Activated naive CD4-positive, alpha-beta T cell treated with anti-CD3 and anti-CD28 coated beads, Interleukin-2, amount 50 U/mL, for 24 hours (primary cell): ENCODE measurements at regions not wholly inside any gene's neighbourhood (a gene's known extent, or its start where the extent isn't known, plus 50 kb on each side); places are given as distances from the start of the nearest gene placed in this dataset.

ENCODE experiments used
- H3K27ac Mint-ChIP-seq: one replicate; pipeline ENCODE4 v1.8.0; 2021; ENCODE audit warnings: mild to moderate bottlenecking, mixed read lengths
- H3K27me3 Mint-ChIP-seq: one replicate; pipeline ENCODE4 v1.8.0; 2021; ENCODE audit warnings: mixed read lengths
- H3K36me3 Mint-ChIP-seq: one replicate; pipeline ENCODE4 v1.8.0; 2021; ENCODE audit warnings: mixed read lengths
- H3K4me1 Mint-ChIP-seq: one replicate; pipeline ENCODE4 v1.8.0; 2021; ENCODE audit warnings: mixed read lengths
- H3K4me3 Mint-ChIP-seq: one replicate; pipeline ENCODE4 v1.8.0; 2021; ENCODE audit warnings: mild to moderate bottlenecking, mixed read lengths
- H3K9me3 Mint-ChIP-seq: one replicate; pipeline ENCODE4 v1.8.0; 2021; ENCODE audit warnings: mixed read lengths

DNA sequence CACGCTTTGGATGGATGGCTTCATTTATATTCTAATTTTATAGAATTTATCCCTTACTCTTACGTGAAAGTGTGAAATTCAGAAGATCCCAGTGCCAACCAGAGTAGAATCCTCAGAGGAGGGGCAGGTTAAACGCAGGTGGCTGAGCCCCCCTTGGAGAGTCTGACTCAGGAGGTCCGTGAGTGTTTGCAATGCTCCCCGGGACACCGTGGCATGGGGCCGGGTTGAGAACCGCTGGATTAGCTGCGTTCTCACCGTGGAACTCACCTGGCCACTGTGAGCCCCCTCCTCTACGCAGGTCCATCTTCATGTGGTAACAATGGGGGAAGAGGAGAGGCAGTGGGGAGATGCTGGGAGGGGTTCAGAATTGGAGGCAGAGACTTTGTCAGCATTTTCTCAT lies 638.0 kb upstream of the MKI67 start:
- no peaks in the 10 kb centered on the region for H3K4me1 Mint-ChIP-seq
- no peak overlapping the region for H3K27ac Mint-ChIP-seq
- no peak overlapping the region for H3K4me3 Mint-ChIP-seq
- H3K9me3 Mint-ChIP-seq: no peaks in the 10 kb centered on the region
- H3K27me3 Mint-ChIP-seq: no peaks in the 10 kb centered on the region
- H3K36me3 Mint-ChIP-seq: no peaks in the 10 kb centered on the region

GRCh38 chr10:128766915-128767314 lies 640.7 kb upstream of the MKI67 start:
- no peak overlapping the region for H3K27ac Mint-ChIP-seq
- peaks cover under 1% of the 10 kb centered on the region for H3K9me3 Mint-ChIP-seq
- H3K4me1 Mint-ChIP-seq: no peaks in the 10 kb centered on the region
- no peaks in the 10 kb centered on the region for H3K36me3 Mint-ChIP-seq
- H3K27me3 Mint-ChIP-seq: peaks cover 3% of the 10 kb centered on the region
- no peak overlapping the region for H3K4me3 Mint-ChIP-seq

DNA sequence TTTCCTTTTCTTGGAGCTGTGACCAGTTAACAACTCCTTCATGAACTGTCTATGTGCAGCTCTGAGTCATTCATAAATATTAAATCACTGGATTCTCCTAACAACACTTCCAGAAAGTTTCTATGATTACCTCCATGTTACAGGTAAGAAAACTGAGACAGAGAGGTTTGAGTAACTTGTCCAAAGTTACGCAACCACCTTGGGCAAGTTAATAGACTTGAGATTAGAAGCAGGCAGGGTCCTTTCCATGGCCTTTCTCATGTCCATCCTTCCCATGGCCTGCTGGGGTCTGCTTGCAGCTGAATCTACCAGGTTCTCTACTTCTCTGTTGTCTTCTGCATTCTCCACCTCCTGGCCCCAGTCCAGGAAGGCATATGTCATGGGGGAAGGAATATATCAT lies 648.8 kb upstream of the MKI67 start:
- Mint-ChIP-seq H3K27ac (no peak overlapping the region), H3K9me3 (peaks cover 6% of the 10 kb centered on the region), H3K27me3 (no peaks in the 10 kb centered on the region), H3K4me1 (no peaks in the 10 kb centered on the region), H3K36me3 (no peaks in the 10 kb centered on the region), H3K4me3 (no peak overlapping the region)

DNA sequence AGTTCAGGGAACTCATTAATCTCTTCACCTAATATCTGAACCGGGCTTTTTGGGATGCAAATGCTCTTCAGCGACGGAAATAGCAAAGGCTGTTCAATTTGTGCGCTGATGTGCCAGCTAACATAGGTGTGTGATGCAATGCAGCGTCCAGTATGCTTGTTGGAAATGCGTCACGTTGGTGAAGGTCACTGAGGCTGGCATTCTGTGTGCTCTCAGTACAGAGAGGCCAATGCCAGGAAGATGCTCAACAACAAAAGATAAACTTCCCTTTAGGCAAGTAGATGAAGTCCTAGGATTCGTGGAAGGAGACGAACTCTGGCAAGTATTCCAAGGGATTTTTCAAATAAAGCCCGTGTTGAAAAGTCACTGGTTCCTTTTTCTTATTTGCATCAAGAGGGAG lies 649.5 kb upstream of the MKI67 start:
- peaks cover 6% of the 10 kb centered on the region for H3K9me3 Mint-ChIP-seq
- H3K4me3 Mint-ChIP-seq: no peak overlapping the region
- H3K27ac Mint-ChIP-seq: no peak overlapping the region
- no peaks in the 10 kb centered on the region for H3K4me1 Mint-ChIP-seq
- H3K27me3 Mint-ChIP-seq: no peaks in the 10 kb centered on the region
- H3K36me3 Mint-ChIP-seq: no peaks in the 10 kb centered on the region

GRCh38 chr10:128776673-128777252 lies 650.5 kb upstream of the MKI67 start:
- Mint-ChIP-seq H3K4me3 (no peak overlapping the region), H3K9me3 (peaks cover 6% of the 10 kb centered on the region), H3K36me3 (no peaks in the 10 kb centered on the region), H3K27ac (no peak overlapping the region), H3K4me1 (no peaks in the 10 kb centered on the region), H3K27me3 (no peaks in the 10 kb centered on the region)

- no peaks in the 10 kb centered on the region for H3K36me3 Mint-ChIP-seq
- H3K4me1 Mint-ChIP-seq: no peaks in the 10 kb centered on the region
- H3K9me3 Mint-ChIP-seq: peaks cover 2% of the 10 kb centered on the region
- no peaks in the 10 kb centered on the region for H3K27me3 Mint-ChIP-seq
- no peak overlapping the region for H3K27ac Mint-ChIP-seq
- no peak overlapping the region for H3K4me3 Mint-ChIP-seq
Measured at GRCh38 chr10:128777342-128777741, 651.1 kb upstream of the MKI67 start.

- no peaks in the 10 kb centered on the region for H3K4me1 Mint-ChIP-seq
Measured at GRCh38 chr10:128779416-128779815, 653.2 kb upstream of the MKI67 start.

DNA sequence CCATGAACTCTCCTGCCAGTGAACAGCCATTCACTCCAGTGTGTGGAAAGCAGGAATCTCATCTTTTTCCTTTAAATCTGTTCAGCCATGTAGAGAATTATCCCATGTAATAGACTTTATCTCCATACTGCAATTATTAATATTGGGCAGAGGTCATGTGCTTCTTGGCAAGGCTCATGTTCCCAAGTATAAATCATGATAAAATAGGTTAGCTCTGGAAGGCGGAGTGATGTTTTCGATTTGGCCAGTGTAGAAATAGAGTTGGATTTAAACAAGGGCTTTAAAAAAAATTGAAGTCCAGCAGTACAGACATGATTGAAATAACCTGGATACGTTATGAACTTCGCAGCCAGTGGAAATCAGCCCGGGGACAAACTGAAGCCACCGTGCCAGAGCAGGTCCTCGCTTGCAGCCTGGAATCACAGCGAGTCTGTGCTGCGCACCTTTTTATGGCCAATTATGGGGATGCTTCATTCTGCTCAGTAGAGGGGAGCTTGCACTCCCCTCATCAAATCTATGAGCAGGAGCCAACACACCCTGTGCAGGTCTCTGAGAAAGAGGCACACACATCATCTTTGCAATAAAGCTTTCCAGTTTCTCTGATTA lies 654.0 kb upstream of the MKI67 start:
- H3K36me3 Mint-ChIP-seq: no peaks in the 10 kb centered on the region
- peaks cover 6% of the 10 kb centered on the region for H3K9me3 Mint-ChIP-seq
- no peaks in the 10 kb centered on the region for H3K4me1 Mint-ChIP-seq
- H3K27ac Mint-ChIP-seq: no peak overlapping the region
- no peaks in the 10 kb centered on the region for H3K27me3 Mint-ChIP-seq
- no peak overlapping the region for H3K4me3 Mint-ChIP-seq

More at GRCh38 chr10:128779416-128779815, 653.2 kb upstream of the MKI67 start:
- Mint-ChIP-seq H3K4me3 (no peak overlapping the region), H3K27me3 (no peaks in the 10 kb centered on the region), H3K27ac (no peak overlapping the region), H3K36me3 (no peaks in the 10 kb centered on the region), H3K9me3 (no peaks in the 10 kb centered on the region)

GRCh38 chr10:128781637-128782036 lies 655.4 kb upstream of the MKI67 start:
- no peak overlapping the region for H3K27ac Mint-ChIP-seq
- no peak overlapping the region for H3K4me3 Mint-ChIP-seq
- H3K27me3 Mint-ChIP-seq: no peaks in the 10 kb centered on the region
- H3K9me3 Mint-ChIP-seq: peaks cover 6% of the 10 kb centered on the region
- no peaks in the 10 kb centered on the region for H3K4me1 Mint-ChIP-seq
- H3K36me3 Mint-ChIP-seq: no peaks in the 10 kb centered on the region

DNA sequence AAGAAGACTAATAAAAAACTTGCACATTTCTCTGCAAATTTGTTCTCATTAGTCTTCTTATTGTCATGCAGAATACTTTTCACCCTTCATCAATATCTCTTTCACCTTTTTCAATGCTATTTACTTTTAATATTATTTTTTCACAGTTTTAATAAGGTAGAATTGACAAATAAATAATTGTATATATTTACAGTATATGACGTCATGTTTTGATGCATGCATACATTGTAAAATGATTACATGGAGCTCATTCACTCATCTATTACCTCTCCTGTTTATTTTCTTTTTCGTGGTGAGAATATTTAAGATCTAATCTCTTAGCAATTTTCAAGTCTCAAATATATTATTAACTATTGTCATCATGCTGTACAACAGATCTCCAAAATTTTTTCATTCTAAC lies 658.2 kb upstream of the MKI67 start:
- peaks cover 3% of the 10 kb centered on the region for H3K27me3 Mint-ChIP-seq
- H3K36me3 Mint-ChIP-seq: no peaks in the 10 kb centered on the region
- no peak overlapping the region for H3K4me3 Mint-ChIP-seq
- H3K9me3 Mint-ChIP-seq: peaks cover 6% of the 10 kb centered on the region
- H3K27ac Mint-ChIP-seq: no peak overlapping the region
- H3K4me1 Mint-ChIP-seq: no peaks in the 10 kb centered on the region

GRCh38 chr10:128792426-128793140 lies 666.4 kb upstream of the MKI67 start:
- no peak overlapping the region for H3K27ac Mint-ChIP-seq
- H3K4me1 Mint-ChIP-seq: no peaks in the 10 kb centered on the region
- H3K27me3 Mint-ChIP-seq: peaks cover 1% of the 10 kb centered on the region
- H3K9me3 Mint-ChIP-seq: no peaks in the 10 kb centered on the region
- H3K36me3 Mint-ChIP-seq: no peaks in the 10 kb centered on the region
- no peak overlapping the region for H3K4me3 Mint-ChIP-seq

- H3K4me3 Mint-ChIP-seq: no peak overlapping the region
- no peaks in the 10 kb centered on the region for H3K9me3 Mint-ChIP-seq
- H3K36me3 Mint-ChIP-seq: no peaks in the 10 kb centered on the region
- no peak overlapping the region for H3K27ac Mint-ChIP-seq
- H3K27me3 Mint-ChIP-seq: peaks cover 1% of the 10 kb centered on the region
- no peaks in the 10 kb centered on the region for H3K4me1 Mint-ChIP-seq
Measured at GRCh38 chr10:128793726-128794655, 667.8 kb upstream of the MKI67 start.

DNA sequence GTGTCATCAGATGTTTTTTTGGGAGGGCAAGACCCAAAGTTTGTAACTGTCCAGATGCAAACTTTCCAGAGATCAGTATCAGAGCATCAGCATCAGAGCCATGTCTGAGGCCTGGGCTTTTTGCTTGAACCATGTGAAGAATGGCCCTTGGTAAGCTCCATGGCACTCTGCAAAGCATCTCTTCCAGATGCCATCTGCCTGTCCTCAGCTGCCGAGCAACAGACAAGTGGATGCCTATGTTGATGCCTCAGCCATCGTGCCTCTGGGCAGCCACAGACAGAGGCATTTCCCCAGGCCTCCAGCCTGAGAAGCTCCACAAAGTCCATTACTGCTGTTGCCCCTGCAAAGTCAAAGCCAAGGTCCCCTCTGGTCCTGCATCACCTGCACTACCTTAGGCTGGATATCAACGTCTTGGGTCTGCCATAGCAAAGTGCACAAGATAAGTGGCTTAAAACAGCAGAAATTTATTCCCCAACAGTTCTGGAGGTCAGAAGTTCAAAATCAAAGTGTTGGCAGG lies 670.2 kb upstream of the MKI67 start:
- Mint-ChIP-seq H3K9me3 (no peaks in the 10 kb centered on the region), H3K4me1 (no peaks in the 10 kb centered on the region), H3K36me3 (no peaks in the 10 kb centered on the region), H3K27me3 (peaks cover 1% of the 10 kb centered on the region), H3K4me3 (no peak overlapping the region), H3K27ac (no peak overlapping the region)

DNA sequence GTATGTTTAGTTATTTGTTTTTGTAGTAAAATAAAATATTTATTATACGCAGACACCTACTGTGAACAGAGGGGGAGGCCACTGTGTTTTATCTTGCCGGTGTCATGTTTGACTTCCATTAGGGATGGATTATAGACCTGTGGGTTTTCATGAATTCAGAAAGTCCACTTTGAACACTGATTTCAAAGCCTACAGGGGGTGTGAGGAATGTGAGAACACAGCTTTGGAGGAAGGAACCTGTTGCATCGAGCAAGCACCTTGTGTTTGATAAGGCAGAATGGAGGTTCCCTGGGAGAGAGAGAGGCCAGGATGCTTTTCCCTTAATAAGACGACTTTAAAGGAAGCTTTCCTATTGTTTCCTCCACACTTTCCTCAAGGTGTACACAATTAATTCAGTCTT lies 665.0 kb upstream of the MGMT start:
- Mint-ChIP-seq H3K9me3 (no peaks in the 10 kb centered on the region), H3K36me3 (no peaks in the 10 kb centered on the region), H3K27me3 (no peaks in the 10 kb centered on the region), H3K4me1 (no peaks in the 10 kb centered on the region), H3K4me3 (no peak overlapping the region), H3K27ac (no peak overlapping the region)

DNA sequence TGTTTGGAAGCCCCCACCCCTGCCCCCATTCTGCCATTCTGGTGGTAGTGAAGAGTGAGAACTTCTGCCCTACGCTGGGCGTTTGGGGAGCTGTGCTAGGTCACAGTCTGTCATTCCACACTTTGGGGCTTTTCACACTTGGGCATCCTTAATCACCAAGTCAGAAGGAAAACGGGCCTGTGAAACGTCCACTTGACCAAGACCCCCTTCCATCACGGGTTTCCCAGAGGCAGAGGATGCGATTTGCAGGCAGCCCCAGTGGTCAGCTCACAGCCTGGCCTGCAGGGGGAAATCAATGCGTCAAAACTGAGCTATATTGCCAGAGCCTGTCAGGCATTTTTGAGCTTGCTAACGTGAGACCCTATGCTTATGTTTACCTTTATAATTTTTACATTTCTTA lies 663.3 kb upstream of the MGMT start:
- H3K4me3 Mint-ChIP-seq: no peak overlapping the region
- H3K36me3 Mint-ChIP-seq: no peaks in the 10 kb centered on the region
- H3K27ac Mint-ChIP-seq: no peak overlapping the region
- no peaks in the 10 kb centered on the region for H3K4me1 Mint-ChIP-seq
- H3K27me3 Mint-ChIP-seq: no peaks in the 10 kb centered on the region
- H3K9me3 Mint-ChIP-seq: no peaks in the 10 kb centered on the region
